ENCODE measurements at regions not wholly inside any gene's neighbourhood (a gene's known extent, or its start where the extent isn't known, plus 50 kb on each side); places are given as distances from the start of the nearest gene placed in this dataset.

DNA sequence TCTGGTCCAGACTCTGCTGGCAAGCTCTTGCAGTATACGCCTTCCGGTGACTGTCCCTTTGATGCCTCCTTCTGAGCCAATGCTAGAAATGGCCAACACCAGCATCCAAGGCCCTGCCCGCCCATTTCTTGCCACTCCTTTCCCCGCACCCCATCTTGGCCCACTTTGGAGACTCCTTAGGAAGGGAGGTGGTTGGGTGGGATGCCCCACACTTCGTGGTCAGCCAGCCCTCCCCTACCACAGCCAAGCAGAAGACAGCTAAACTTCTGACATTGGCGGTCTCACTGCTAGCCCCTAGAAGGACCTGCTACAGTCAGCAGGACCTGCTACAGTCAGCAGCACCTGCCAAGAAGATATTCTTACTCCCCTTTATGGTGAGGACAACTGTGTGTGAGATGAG is 73.5 kb upstream of the CLDN14 start:
- Histone ChIP-seq H3K4me3 (ENCODE audit: low read length) (no peak overlapping the region), H3K79me2 (ENCODE audit: control insufficient read depth, low read length) (no peaks in the 10 kb centered on the region), H3K9me3 (ENCODE audit: control insufficient read depth, insufficient read depth, low read length) (no peaks in the 10 kb centered on the region), H3K27ac (ENCODE audit: low read depth, low read length) (no peak overlapping the region), H3K27me3 (ENCODE audit: control insufficient read depth, low read length) (no peaks in the 10 kb centered on the region), H4K20me1 (ENCODE audit: control insufficient read depth, insufficient read depth, low read depth, low read length) (no peaks in the 10 kb centered on the region), H3K4me1 (ENCODE audit: control insufficient read depth, low read length) (no peaks in the 10 kb centered on the region), H3K9me2 (replicated peaks; ENCODE audit: control insufficient read depth, low read length) (no peaks in the 10 kb centered on the region), H3K36me3 (ENCODE audit: control insufficient read depth, low read length) (no peaks in the 10 kb centered on the region), H3K4me2 (ENCODE audit: low read length) (no peak overlapping the region), H3F3A (ENCODE audit: control insufficient read depth, insufficient read depth) (no peaks in the 10 kb centered on the region)
- TF ChIP-seq, protein P1, sequence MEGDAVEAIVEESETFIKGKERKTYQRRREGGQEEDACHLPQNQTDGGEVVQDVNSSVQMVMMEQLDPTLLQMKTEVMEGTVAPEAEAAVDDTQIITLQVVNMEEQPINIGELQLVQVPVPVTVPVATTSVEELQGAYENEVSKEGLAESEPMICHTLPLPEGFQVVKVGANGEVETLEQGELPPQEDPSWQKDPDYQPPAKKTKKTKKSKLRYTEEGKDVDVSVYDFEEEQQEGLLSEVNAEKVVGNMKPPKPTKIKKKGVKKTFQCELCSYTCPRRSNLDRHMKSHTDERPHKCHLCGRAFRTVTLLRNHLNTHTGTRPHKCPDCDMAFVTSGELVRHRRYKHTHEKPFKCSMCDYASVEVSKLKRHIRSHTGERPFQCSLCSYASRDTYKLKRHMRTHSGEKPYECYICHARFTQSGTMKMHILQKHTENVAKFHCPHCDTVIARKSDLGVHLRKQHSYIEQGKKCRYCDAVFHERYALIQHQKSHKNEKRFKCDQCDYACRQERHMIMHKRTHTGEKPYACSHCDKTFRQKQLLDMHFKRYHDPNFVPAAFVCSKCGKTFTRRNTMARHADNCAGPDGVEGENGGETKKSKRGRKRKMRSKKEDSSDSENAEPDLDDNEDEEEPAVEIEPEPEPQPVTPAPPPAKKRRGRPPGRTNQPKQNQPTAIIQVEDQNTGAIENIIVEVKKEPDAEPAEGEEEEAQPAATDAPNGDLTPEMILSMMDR (IDR thresholded peaks at IDR 0.05; ENCODE audit: low read depth, low read length, poor library complexity, severe bottlenecking): no peak
- no peak for TF ChIP-seq EZH2phosphoT487 (IDR thresholded peaks at IDR 0.05; ENCODE audit: borderline replicate concordance, low read length)

GRCh38 chr21:36554411-36555157 is 74.7 kb upstream of the CLDN14 start:
- Histone ChIP-seq H3K9me2 (replicated peaks; ENCODE audit: control insufficient read depth, low read length) (no peaks in the 10 kb centered on the region), H3K9me3 (ENCODE audit: control insufficient read depth, insufficient read depth, low read length) (no peaks in the 10 kb centered on the region), H4K20me1 (ENCODE audit: control insufficient read depth, insufficient read depth, low read depth, low read length) (no peaks in the 10 kb centered on the region), H3F3A (ENCODE audit: control insufficient read depth, insufficient read depth) (no peaks in the 10 kb centered on the region), H3K27ac (ENCODE audit: low read depth, low read length) (no peak overlapping the region), H3K79me2 (ENCODE audit: control insufficient read depth, low read length) (no peaks in the 10 kb centered on the region), H3K4me3 (ENCODE audit: low read length) (no peak overlapping the region), H3K27me3 (ENCODE audit: control insufficient read depth, low read length) (no peaks in the 10 kb centered on the region), H3K4me2 (ENCODE audit: low read length) (no peak overlapping the region), H3K36me3 (ENCODE audit: control insufficient read depth, low read length) (no peaks in the 10 kb centered on the region), H3K4me1 (ENCODE audit: control insufficient read depth, low read length) (no peaks in the 10 kb centered on the region)
- no peak for TF ChIP-seq EZH2phosphoT487 (IDR thresholded peaks at IDR 0.05; ENCODE audit: borderline replicate concordance, low read length)
- TF ChIP-seq, protein P1 (IDR thresholded peaks at IDR 0.05; ENCODE audit: low read depth, low read length, poor library complexity, severe bottlenecking): no peak

DNA sequence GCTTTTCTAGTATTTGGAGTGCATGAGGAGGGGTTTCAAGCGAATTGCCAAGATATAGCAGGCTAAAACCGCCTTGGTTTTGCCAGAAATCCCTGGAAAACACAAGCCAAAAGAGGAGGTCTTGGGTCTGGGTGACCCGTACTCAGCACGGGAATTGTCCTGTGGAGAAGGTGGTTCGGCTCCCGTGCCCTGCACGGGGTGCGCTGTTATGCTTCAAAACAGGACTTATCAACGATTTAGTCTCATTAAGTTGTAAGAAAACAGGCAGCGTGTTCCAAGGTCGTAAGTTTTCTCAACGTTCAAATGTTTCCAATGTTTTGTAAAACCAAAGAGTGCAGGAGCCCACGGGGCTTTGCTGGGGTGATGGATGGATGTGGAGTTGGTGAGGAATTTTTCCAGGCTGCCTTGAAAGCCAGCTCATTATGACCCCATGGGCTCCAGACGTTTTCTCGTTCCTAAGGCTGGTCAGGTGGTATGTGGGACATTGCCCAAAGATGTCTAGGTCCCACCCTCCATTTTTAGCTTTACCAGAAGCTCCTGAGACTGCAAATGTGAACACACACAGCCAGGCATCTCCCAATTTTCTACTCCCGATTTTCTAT is 75.4 kb upstream of the CLDN14 start:
- H3K27ac ChIP-seq (ENCODE audit: low read depth, low read length): no peak overlapping the region
- no peaks in the 10 kb centered on the region for H4K20me1 ChIP-seq (ENCODE audit: control insufficient read depth, insufficient read depth, low read depth, low read length)
- H3F3A ChIP-seq (ENCODE audit: control insufficient read depth, insufficient read depth): no peaks in the 10 kb centered on the region
- no peaks in the 10 kb centered on the region for H3K27me3 ChIP-seq (ENCODE audit: control insufficient read depth, low read length)
- no peaks in the 10 kb centered on the region for H3K4me1 ChIP-seq (ENCODE audit: control insufficient read depth, low read length)
- TF ChIP-seq EZH2phosphoT487 (IDR thresholded peaks at IDR 0.05; ENCODE audit: borderline replicate concordance, low read length): no peak
- TF ChIP-seq, protein P1 (IDR thresholded peaks at IDR 0.05; ENCODE audit: low read depth, low read length, poor library complexity, severe bottlenecking): no peak
- no peak overlapping the region for H3K4me2 ChIP-seq (ENCODE audit: low read length)
- H3K9me2 ChIP-seq (replicated peaks; ENCODE audit: control insufficient read depth, low read length): no peaks in the 10 kb centered on the region
- no peak overlapping the region for H3K4me3 ChIP-seq (ENCODE audit: low read length)
- H3K9me3 ChIP-seq (ENCODE audit: control insufficient read depth, insufficient read depth, low read length): no peaks in the 10 kb centered on the region
- no peaks in the 10 kb centered on the region for H3K36me3 ChIP-seq (ENCODE audit: control insufficient read depth, low read length)
- no peaks in the 10 kb centered on the region for H3K79me2 ChIP-seq (ENCODE audit: control insufficient read depth, low read length)
